HG03280 (cell line): ENCODE measurements at regions not wholly inside any gene's neighbourhood (a gene's known extent, or its start where the extent isn't known, plus 50 kb on each side); places are given as distances from the start of the nearest gene placed in this dataset.
"Not testable (repeated sequence)": the region's sequence is repeated elsewhere in the genome, so short reads cannot be mapped to it uniquely, and the experiment has no call there.

ENCODE experiments used
- ATAC-seq: cut with Tn5 transposase; IDR thresholded peaks from one replicate; pipeline ENCODE4 v1.9.1; 2021; ENCODE audit warnings: mild to moderate bottlenecking, moderate library complexity; ENCODE audit not compliant: unreplicated experiment

- ATAC-seq, result no peak
Measured at GRCh38 chr18:8912348-8913326, 189.9 kb upstream of the NDUFV2 start.

GRCh38 chr18:8913606-8914403, 188.7 kb upstream of the NDUFV2 start:
- ATAC-seq, result not testable (repeated sequence)

GRCh38 chr18:8914404-8915264, 187.9 kb upstream of the NDUFV2 start:
- not testable (repeated sequence) for ATAC-seq

GRCh38 chr18:8920856-8921787, 181.4 kb upstream of the NDUFV2 start:
- not testable (repeated sequence) for ATAC-seq

- no peak for ATAC-seq
Measured at GRCh38 chr18:8926464-8926863, 176.0 kb upstream of the NDUFV2 start.

- no peak for ATAC-seq
Measured at GRCh38 chr18:8928044-8928443, 174.5 kb upstream of the NDUFV2 start.

- no peak for ATAC-seq
Measured at GRCh38 chr18:8928847-8929780, 173.4 kb upstream of the NDUFV2 start.

- ATAC-seq, result no peak
Measured at GRCh38 chr18:8930990-8931616, 171.4 kb upstream of the NDUFV2 start.

GRCh38 chr18:8932866-8933265, 169.6 kb upstream of the NDUFV2 start:
- no peak for ATAC-seq

GRCh38 chr18:8933714-8934284, 168.7 kb upstream of the NDUFV2 start:
- no peak for ATAC-seq

GRCh38 chr18:8935346-8935745, 167.2 kb upstream of the NDUFV2 start:
- ATAC-seq, result not testable (repeated sequence)

GRCh38 chr18:8936619-8937018, 165.9 kb upstream of the NDUFV2 start:
- ATAC-seq, result no peak

GRCh38 chr18:8937160-8938094, 165.1 kb upstream of the NDUFV2 start:
- ATAC-seq, result no peak

GRCh38 chr18:8938817-8939216, 163.7 kb upstream of the NDUFV2 start:
- no peak for ATAC-seq

- no peak for ATAC-seq
Measured at GRCh38 chr18:8942021-8942908, 160.2 kb upstream of the NDUFV2 start.
